Right cardiac atrium (tissue), 5 donors: ENCODE measurements at regions not wholly inside any gene's neighbourhood (a gene's known extent, or its start where the extent isn't known, plus 50 kb on each side); places are given as distances from the start of the nearest gene placed in this dataset.

Experiments
- ATAC-seq, 2 donors: fragments of 200-7000 bp; cut with Tn5 transposase; one replicate each; pipeline versions ENCODE4 v1.8.0 to v1.9.1; 2020; ENCODE audit warnings: moderate library complexity in 2 of 2, mild to moderate bottlenecking in 1 of 2
- DNase-seq, 3 donors: peaks; one replicate each; pipeline ENCODE4 v3.0.0-alpha.2; 2020
- H3K27ac ChIP-seq: one replicate; pipeline ENCODE4 v1.5.1; 2013; ENCODE audit warnings: mild to moderate bottlenecking, low read length, control low read depth, moderate library complexity
- H3K27me3 ChIP-seq: one replicate; pipeline ENCODE4 v1.6.1; 2013; ENCODE audit not compliant: control insufficient read depth, insufficient read depth
- H3K4me1 ChIP-seq: one replicate; pipeline ENCODE4 v1.6.1; 2013; ENCODE audit warnings: low read length; ENCODE audit not compliant: control insufficient read depth, insufficient read depth
- H3K4me3 ChIP-seq: one replicate; pipeline ENCODE4 v1.5.1; 2013; ENCODE audit warnings: low read length, control low read depth
- H3K9me3 ChIP-seq: one replicate; pipeline ENCODE4 v1.6.1; 2013; ENCODE audit warnings: low read length; ENCODE audit not compliant: control insufficient read depth
- WGBS: extraction: QIAGEN DNeasy Blood & Tissue Kit; methylation state at CpG from one replicate; pipeline ENCODE4 v1.1.7; 2013; 5-methylcytosine and 5-hydroxymethylcytosine counted together
- intact Hi-C, 4 donors: fragments of 100-400 bp; cut with DNase I; formaldehyde crosslinking; loops; one replicate each; pipeline versions ENCODE4 v1.11.0 to v1.14.0; 2022 to 2023
- donor health status: healthy with polysubstance abuse.
- donor health status: DM: no; HTN: yes; CAD: no.
- donor health status: DM: no; HTN: no; CAD: no.
- donor health status: DM: no; HTN: yes; CAD: no; lungs with severe emphysema.
- donor health status: DM: yes; HTN: yes; CAD: no.

DNA sequence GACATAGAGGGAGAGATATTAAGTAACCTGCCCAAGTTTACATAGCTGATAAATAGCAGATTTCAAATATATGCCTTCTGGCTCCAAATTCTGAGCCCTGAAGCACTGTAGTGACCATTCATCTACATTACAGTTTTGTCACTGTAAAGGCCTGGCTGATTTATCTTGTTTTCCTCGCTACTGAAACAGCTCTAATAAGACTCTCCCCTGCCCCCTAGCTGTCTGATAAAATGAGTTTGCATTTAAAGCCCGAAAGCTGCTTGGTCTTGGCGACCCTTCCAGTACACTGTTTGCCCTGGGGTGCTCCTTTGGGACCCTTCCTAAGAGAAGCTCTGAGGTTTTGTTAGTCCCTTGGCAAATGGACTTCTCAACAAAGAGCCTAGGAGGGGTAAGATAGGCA is 59.7 kb upstream of the RAB11FIP2 start:
- no peaks in the 10 kb centered on the region for H3K27me3 ChIP-seq
- WGBS = 29% methylated on average over 3 of the region's 3 CpGs
- H3K27ac ChIP-seq = no peak overlapping the region
- no peaks in the 10 kb centered on the region for H3K4me1 ChIP-seq
- intact Hi-C loops = no loop called here
- H3K9me3 ChIP-seq = no peaks in the 10 kb centered on the region
- DNase-seq (no peak), ATAC-seq (peak in 1 of 2 donors; percentile 29)
- no peak overlapping the region for H3K4me3 ChIP-seq

DNA sequence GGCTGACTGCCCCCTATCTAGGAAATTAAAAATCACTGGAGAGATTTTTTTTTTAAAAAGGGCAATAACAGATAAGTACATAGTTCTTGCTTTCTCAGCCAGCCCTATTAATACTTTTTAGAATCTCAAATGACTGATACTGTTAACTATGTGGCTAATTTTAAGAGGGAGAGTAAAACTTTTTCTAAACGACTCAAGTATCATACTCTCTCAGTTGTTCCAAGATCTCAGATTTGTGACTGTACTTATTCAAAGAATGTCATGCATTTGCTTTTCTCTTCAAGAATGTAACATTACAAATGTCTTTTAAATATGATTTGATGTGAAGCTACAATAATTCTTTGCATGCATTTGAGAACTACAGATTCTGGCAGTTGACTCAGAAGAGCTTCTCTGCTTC is 55.4 kb upstream of the RAB11FIP2 start:
- DNase-seq (no peak), ATAC-seq (no peak)
- no peaks in the 10 kb centered on the region for H3K4me1 ChIP-seq
- H3K4me3 ChIP-seq = no peak overlapping the region
- 39% methylated on average over 1 of the region's 1 CpG for WGBS
- no peak overlapping the region for H3K27ac ChIP-seq
- no peaks in the 10 kb centered on the region for H3K27me3 ChIP-seq
- no peaks in the 10 kb centered on the region for H3K9me3 ChIP-seq
- intact Hi-C loops = no loop called here

DNA sequence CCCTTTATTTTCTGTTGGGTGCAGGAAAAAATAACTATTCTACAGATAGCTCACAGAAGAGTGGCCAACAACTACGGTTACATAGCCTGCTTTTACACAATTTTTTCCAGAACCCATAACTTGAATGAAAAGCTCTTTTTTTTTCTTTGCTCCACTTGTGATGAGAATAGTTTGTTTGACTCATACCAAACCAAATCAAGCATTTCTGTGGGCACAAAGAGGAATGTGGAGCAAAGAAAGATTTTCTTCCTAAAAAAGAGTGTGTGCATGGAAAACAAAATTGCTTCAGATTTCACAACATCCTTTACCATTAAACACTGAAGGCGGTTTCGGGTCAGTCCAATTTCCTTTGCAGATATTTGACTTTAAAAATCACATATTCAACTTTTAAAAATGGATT is 54.8 kb upstream of the RAB11FIP2 start:
- H3K27me3 ChIP-seq = no peaks in the 10 kb centered on the region
- no peaks in the 10 kb centered on the region for H3K9me3 ChIP-seq
- no peak overlapping the region for H3K4me3 ChIP-seq
- H3K27ac ChIP-seq = no peak overlapping the region
- no peaks in the 10 kb centered on the region for H3K4me1 ChIP-seq
- no peak for ATAC-seq
- intact Hi-C loops = no loop called here
- 70% methylated on average over 3 of the region's 3 CpGs for WGBS
- DNase-seq = no peak
